ENCODE measurements at regions not wholly inside any gene's neighbourhood (a gene's known extent, or its start where the extent isn't known, plus 50 kb on each side); places are given as distances from the start of the nearest gene placed in this dataset.

DNA sequence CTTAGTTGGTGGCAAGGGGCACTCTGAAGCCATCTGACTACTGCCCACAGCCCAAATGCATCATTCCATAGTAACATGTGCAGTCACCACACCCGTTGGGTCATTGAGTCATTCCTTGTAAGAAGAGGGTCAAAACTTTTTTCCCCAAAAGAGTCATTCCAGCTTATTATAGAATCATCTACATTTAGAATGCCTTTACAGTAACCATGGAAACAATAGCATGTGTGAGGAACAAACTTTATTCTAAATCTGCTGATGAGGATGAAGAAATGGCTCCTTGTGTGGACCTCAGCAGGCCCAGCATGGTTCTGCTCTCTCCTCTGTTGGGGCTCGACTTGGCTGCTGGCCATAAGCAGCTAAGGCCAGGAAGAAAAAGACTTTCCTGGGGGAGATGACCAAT, 111.2 kb upstream of the PTPRT start:
- Histone ChIP-seq H3K36me3 (ENCODE audit: control insufficient read depth in 2 of 2, insufficient read depth in 2 of 2, low read length in 1 of 2) (no peaks in the 10 kb centered on the region), H2AFZ (ENCODE audit: control insufficient read depth, low read depth, low read length) (no peak overlapping the region), H3K79me2 (ENCODE audit: control insufficient read depth, insufficient read depth, low read length) (no peaks in the 10 kb centered on the region), H3K9ac (ENCODE audit: control insufficient read depth, insufficient read depth, low read length) (no peak overlapping the region), H3K27ac (ENCODE audit: control insufficient read depth, insufficient read depth) (no peak overlapping the region), H4K20me1 (ENCODE audit: control insufficient read depth, insufficient read depth) (no peaks in the 10 kb centered on the region), H3K27me3 (replicated peaks in 1 of 2; ENCODE audit: control insufficient read depth in 2 of 2, insufficient read depth in 2 of 2, low read length in 1 of 2) (no peaks in the 10 kb centered on the region; a peak in 1 of 4 replicates), H3K4me2 (ENCODE audit: control insufficient read depth, insufficient read depth) (no peak overlapping the region), H3K4me1 (ENCODE audit: control insufficient read depth, insufficient read depth, low read length) (no peaks in the 10 kb centered on the region), H3K4me3 (no peak overlapping the region), H3K9me3 (replicated peaks; ENCODE audit: control insufficient read depth, insufficient read depth, low read length) (no peaks in the 10 kb centered on the region)
- ChIA-PET SMC1A (ENCODE audit: uncharacterized antibody, unreplicated experiment) (no interaction called here), RAD21 (ENCODE audit: unreplicated experiment) (no interaction called here), CTCF (no interaction called here), POLR2A (no interaction called here)
- 0% methylated on average over 2 of the region's 2 CpGs for WGBS (ENCODE audit: insufficient coverage, insufficient replicate concordance, low lambda C conversion rate, missing lambda C conversion rate)
- ATAC-seq: no peak
- TF ChIP-seq ZZZ3 (IDR thresholded peaks at IDR 0.05; ENCODE audit: control insufficient read depth, insufficient read length, low read depth) (no peak), POLR2A (IDR thresholded peaks at IDR 0.05; ENCODE audit: low read depth, low read length) (no peak), SRF (IDR thresholded peaks at IDR 0.05; ENCODE audit: low read depth in 2 of 2, low read length in 2 of 2) (no peak), POLR2AphosphoS5 (IDR thresholded peaks at IDR 0.05; ENCODE audit: low read length) (no peak), NFYA (IDR thresholded peaks at IDR 0.05; ENCODE audit: borderline replicate concordance, low read depth, low read length) (no peak), RELA (IDR thresholded peaks at IDR 0.05; ENCODE audit: borderline replicate concordance, partially characterized antibody) (no peak)
- TF ChIP-seq, protein P1, sequence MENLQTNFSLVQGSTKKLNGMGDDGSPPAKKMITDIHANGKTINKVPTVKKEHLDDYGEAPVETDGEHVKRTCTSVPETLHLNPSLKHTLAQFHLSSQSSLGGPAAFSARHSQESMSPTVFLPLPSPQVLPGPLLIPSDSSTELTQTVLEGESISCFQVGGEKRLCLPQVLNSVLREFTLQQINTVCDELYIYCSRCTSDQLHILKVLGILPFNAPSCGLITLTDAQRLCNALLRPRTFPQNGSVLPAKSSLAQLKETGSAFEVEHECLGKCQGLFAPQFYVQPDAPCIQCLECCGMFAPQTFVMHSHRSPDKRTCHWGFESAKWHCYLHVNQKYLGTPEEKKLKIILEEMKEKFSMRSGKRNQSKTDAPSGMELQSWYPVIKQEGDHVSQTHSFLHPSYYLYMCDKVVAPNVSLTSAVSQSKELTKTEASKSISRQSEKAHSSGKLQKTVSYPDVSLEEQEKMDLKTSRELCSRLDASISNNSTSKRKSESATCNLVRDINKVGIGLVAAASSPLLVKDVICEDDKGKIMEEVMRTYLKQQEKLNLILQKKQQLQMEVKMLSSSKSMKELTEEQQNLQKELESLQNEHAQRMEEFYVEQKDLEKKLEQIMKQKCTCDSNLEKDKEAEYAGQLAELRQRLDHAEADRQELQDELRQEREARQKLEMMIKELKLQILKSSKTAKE (IDR thresholded peaks at IDR 0.05; ENCODE audit: low read depth, poor library complexity, severe bottlenecking): no peak
- no peak for FAIRE-seq
- no peak for DNase-seq (ENCODE audit: low read depth, low spot score)
- in situ Hi-C loops (cut with MboI): no loop called here
- intact Hi-C loops (cut with micrococcal nuclease; ENCODE audit: unreplicated experiment): no loop called here
- BruUV-seq (replicated peaks): no TSS peak

- intact Hi-C loops (cut with micrococcal nuclease; ENCODE audit: unreplicated experiment) (no loop called here), in situ Hi-C loops (cut with MboI) (no loop called here)
- no peak overlapping the region for H3K27ac ChIP-seq (ENCODE audit: control insufficient read depth, insufficient read depth)
- no peaks in the 10 kb centered on the region for H3K27me3 ChIP-seq (replicated peaks in 1 of 2; ENCODE audit: control insufficient read depth in 2 of 2, insufficient read depth in 2 of 2, low read length in 1 of 2)
- ChIA-PET POLR2A (no interaction called here), RAD21 (ENCODE audit: unreplicated experiment) (no interaction called here), SMC1A (ENCODE audit: uncharacterized antibody, unreplicated experiment) (no interaction called here), CTCF (no interaction called here)
- H3K9me3 ChIP-seq (replicated peaks; ENCODE audit: control insufficient read depth, insufficient read depth, low read length): no peaks in the 10 kb centered on the region
- no peaks in the 10 kb centered on the region for H4K20me1 ChIP-seq (ENCODE audit: control insufficient read depth, insufficient read depth)
- H3K36me3 ChIP-seq (ENCODE audit: control insufficient read depth in 2 of 2, insufficient read depth in 2 of 2, low read length in 1 of 2): no peaks in the 10 kb centered on the region
- no peak overlapping the region for H3K4me2 ChIP-seq (ENCODE audit: control insufficient read depth, insufficient read depth)
- H3K9ac ChIP-seq (ENCODE audit: control insufficient read depth, insufficient read depth, low read length): no peak overlapping the region
- no peak for FAIRE-seq
- BruUV-seq (replicated peaks): no TSS peak
- no peak for DNase-seq (ENCODE audit: low read depth, low spot score)
- 39% methylated on average over 8 of the region's 8 CpGs for WGBS (ENCODE audit: insufficient coverage, insufficient replicate concordance, low lambda C conversion rate, missing lambda C conversion rate)
- H3K4me1 ChIP-seq (ENCODE audit: control insufficient read depth, insufficient read depth, low read length): no peaks in the 10 kb centered on the region
- ATAC-seq: no peak
- H3K79me2 ChIP-seq (ENCODE audit: control insufficient read depth, insufficient read depth, low read length): no peaks in the 10 kb centered on the region
- no peak overlapping the region for H2AFZ ChIP-seq (ENCODE audit: control insufficient read depth, low read depth, low read length)
- no peak overlapping the region for H3K4me3 ChIP-seq
- TF ChIP-seq SREBF1 (IDR thresholded peaks at IDR 0.05; ENCODE audit: low read length) (no peak), RFX5 (IDR thresholded peaks at IDR 0.05; ENCODE audit: low read depth, low read length) (no peak), RCOR1 (conservative IDR thresholded peaks at IDR 0.05; ENCODE audit: low read depth, low read length) (no peak), MYC (IDR thresholded peaks at IDR 0.05; ENCODE audit: insufficient read depth, insufficient read length, insufficient replicate concordance, low read length, severe bottlenecking) (no peak)
- TF ChIP-seq, protein P2, sequence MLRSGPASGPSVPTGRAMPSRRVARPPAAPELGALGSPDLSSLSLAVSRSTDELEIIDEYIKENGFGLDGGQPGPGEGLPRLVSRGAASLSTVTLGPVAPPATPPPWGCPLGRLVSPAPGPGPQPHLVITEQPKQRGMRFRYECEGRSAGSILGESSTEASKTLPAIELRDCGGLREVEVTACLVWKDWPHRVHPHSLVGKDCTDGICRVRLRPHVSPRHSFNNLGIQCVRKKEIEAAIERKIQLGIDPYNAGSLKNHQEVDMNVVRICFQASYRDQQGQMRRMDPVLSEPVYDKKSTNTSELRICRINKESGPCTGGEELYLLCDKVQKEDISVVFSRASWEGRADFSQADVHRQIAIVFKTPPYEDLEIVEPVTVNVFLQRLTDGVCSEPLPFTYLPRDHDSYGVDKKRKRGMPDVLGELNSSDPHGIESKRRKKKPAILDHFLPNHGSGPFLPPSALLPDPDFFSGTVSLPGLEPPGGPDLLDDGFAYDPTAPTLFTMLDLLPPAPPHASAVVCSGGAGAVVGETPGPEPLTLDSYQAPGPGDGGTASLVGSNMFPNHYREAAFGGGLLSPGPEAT (IDR thresholded peaks at IDR 0.05; ENCODE audit: low read depth): no peak
Measured at GRCh38 chr20:43295781-43296180, 106.1 kb upstream of the PTPRT start.

Measured in GM12878 (cell line).